Esophagus squamous epithelium (tissue), 4 donors: ENCODE measurements at regions not wholly inside any gene's neighbourhood (a gene's known extent, or its start where the extent isn't known, plus 50 kb on each side); places are given as distances from the start of the nearest gene placed in this dataset.

ENCODE experiments used
- CTCF ChIP-seq, 6 experiments: fragments of 450-650 bp in 4 of 6; fragments of 200-600 bp in 2 of 6; sonication (generic) in 2 of 6; IDR thresholded peaks; one replicate each; pipeline ENCODE4 v1.5.1; 2016 to 2019; ENCODE audit warnings: antibody characterized with exemption in 6 of 6, mild to moderate bottlenecking in 4 of 6, moderate library complexity in 4 of 6
- POLR2A ChIP-seq, 4 donors: fragments of 450-650 bp; IDR thresholded peaks; one replicate each; pipeline ENCODE4 v1.6.1; 2017; ENCODE audit warnings: antibody characterized with exemption in 4 of 4, mild to moderate bottlenecking in 4 of 4, moderate library complexity in 3 of 4

GRCh38 chr1:93814795-93815340 is 64.1 kb downstream of the DNTTIP2 start:
- TF ChIP-seq CTCF (IDR thresholded peaks at IDR 0.05): no peak
- no peak for TF ChIP-seq POLR2A (IDR thresholded peaks at IDR 0.05)
